Activated CD8-positive, alpha-beta T cell treated with anti-CD3 and anti-CD28 coated beads, Interleukin-2, amount 10 ng/mL, durations not matched to agents 7 days and 5 days (primary cell): ENCODE measurements at regions not wholly inside any gene's neighbourhood (a gene's known extent, or its start where the extent isn't known, plus 50 kb on each side); places are given as distances from the start of the nearest gene placed in this dataset.

Experiments used
- ATAC-seq: fragments of 150-1000 bp; cut with Tn5 transposase; one replicate; pipeline ENCODE4 v1.10.0; 2021; ENCODE audit warnings: moderate library complexity
- CTCF ChIA-PET: fragments of 350-600 bp; sonication (Branson Sonifier 250); formaldehyde crosslinking; loops from one replicate; lab custom pipeline; 2021; ENCODE audit warnings: antibody characterized with exemption; lab: Charles Lee
- POLR2A ChIA-PET: fragments of 350-600 bp; sonication (Branson Sonifier 250); formaldehyde crosslinking; loops from one replicate; lab custom pipeline; 2021; ENCODE audit warnings: antibody characterized with exemption; lab: Charles Lee
- DNase-seq: peaks from one replicate; pipeline ENCODE4 v3.0.0-alpha.2; 2020
- H3K27ac Mint-ChIP-seq: one replicate; pipeline ENCODE4 v1.8.0; 2021; ENCODE audit warnings: mild to moderate bottlenecking, mixed read lengths
- H3K27me3 Mint-ChIP-seq: one replicate; pipeline ENCODE4 v1.8.0; 2021; ENCODE audit warnings: low read depth, mixed read lengths
- H3K36me3 Mint-ChIP-seq: one replicate; pipeline ENCODE4 v1.8.0; 2021; ENCODE audit warnings: low read depth, mixed read lengths
- H3K4me1 Mint-ChIP-seq: one replicate; pipeline ENCODE4 v1.8.0; 2021; ENCODE audit warnings: low read depth, mixed read lengths
- H3K4me3 Mint-ChIP-seq: one replicate; pipeline ENCODE4 v1.8.0; 2021; ENCODE audit warnings: mild to moderate bottlenecking, mixed read lengths
- H3K9me3 Mint-ChIP-seq: one replicate; pipeline ENCODE4 v1.8.0; 2022; ENCODE audit warnings: mixed read lengths; ENCODE audit not compliant: insufficient read depth

DNA sequence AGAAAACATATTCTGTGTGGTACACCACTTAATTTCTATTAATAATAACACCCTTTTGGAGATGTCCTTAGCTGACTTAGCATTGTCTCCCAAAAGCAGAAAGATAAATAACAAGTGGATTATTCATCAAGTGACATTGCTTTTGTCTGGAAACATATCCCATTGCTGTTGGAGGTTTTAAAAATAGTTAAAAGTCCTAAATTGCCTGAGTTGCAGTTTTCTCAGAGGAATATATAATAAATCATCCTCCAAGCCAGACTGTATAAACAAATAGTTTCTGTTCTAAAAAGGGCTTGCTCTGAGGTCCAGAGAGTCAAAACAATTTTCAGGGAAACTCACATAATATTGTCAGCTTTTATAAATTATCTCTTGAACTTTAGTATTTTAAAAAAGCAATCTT, 60.4 kb upstream of the CD96 start:
- no peaks in the 10 kb centered on the region for H3K27me3 Mint-ChIP-seq
- ChIA-PET POLR2A (interaction anchor here (0.6 kb wide), 1 partner anchor 1493 kb away, joined by 5 read pairs; no protein-coding TSS in a partner anchor), CTCF (no interaction called here)
- ATAC-seq (no peak), DNase-seq (no peak)
- no peak overlapping the region for H3K4me3 Mint-ChIP-seq
- H3K9me3 Mint-ChIP-seq = no peaks in the 10 kb centered on the region
- H3K27ac Mint-ChIP-seq = no peak overlapping the region
- H3K36me3 Mint-ChIP-seq = no peaks in the 10 kb centered on the region
- H3K4me1 Mint-ChIP-seq = no peaks in the 10 kb centered on the region

DNA sequence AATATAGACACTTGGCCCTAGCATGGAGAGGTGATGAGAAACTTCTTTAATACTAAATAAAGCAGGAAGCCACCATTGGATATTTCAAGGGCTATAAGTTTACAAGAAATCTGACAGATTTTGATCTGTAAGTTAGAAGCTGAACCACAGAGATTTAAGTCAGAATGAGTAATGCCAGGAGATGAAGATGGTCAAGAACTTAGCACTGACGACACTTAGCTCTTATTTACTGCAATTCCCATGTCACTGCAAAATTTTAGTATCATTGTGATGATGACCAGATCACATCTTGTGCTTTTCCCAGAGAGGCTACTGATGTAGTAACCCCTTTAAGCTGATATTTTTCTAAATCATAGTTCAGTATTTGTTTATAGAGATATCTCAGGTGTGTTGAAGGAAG, 59.4 kb upstream of the CD96 start:
- DNase-seq (no peak), ATAC-seq (no peak)
- no peaks in the 10 kb centered on the region for H3K4me1 Mint-ChIP-seq

GRCh38 chr3:111485086-111485485, 56.9 kb upstream of the CD96 start:
- ATAC-seq (no peak), DNase-seq (no peak)
- H3K27me3 Mint-ChIP-seq = no peaks in the 10 kb centered on the region
- no peak overlapping the region for H3K4me3 Mint-ChIP-seq
- CTCF ChIA-PET = no interaction called here
- peaks cover 2% of the 10 kb centered on the region for H3K36me3 Mint-ChIP-seq
- H3K9me3 Mint-ChIP-seq = no peaks in the 10 kb centered on the region
- H3K4me1 Mint-ChIP-seq = no peaks in the 10 kb centered on the region
- POLR2A ChIA-PET = no interaction called here
- H3K27ac Mint-ChIP-seq = no peak overlapping the region

More for the DNA sequence above, 59.4 kb upstream of the CD96 start:
- no peak overlapping the region for H3K27ac Mint-ChIP-seq
- CTCF ChIA-PET = no interaction called here
- POLR2A ChIA-PET = no interaction called here
- no peaks in the 10 kb centered on the region for H3K27me3 Mint-ChIP-seq
- H3K4me3 Mint-ChIP-seq = no peak overlapping the region
- H3K9me3 Mint-ChIP-seq = no peaks in the 10 kb centered on the region
- H3K36me3 Mint-ChIP-seq = peaks cover 2% of the 10 kb centered on the region
